DMS 273 treated with DMSO at 0.1 percent for 48 hours (cell line): ENCODE measurements at regions not wholly inside any gene's neighbourhood (a gene's known extent, or its start where the extent isn't known, plus 50 kb on each side); places are given as distances from the start of the nearest gene placed in this dataset.

Source experiments
- DNase-seq: peaks from one replicate; lab custom pipeline; 2025; lab: John Stamatoyannopoulos, UW

- no peak for DNase-seq
These were observed 431.4 kb downstream of the TBC1D4 start for GRCh38 chr13:75050419-75051046.

DNA sequence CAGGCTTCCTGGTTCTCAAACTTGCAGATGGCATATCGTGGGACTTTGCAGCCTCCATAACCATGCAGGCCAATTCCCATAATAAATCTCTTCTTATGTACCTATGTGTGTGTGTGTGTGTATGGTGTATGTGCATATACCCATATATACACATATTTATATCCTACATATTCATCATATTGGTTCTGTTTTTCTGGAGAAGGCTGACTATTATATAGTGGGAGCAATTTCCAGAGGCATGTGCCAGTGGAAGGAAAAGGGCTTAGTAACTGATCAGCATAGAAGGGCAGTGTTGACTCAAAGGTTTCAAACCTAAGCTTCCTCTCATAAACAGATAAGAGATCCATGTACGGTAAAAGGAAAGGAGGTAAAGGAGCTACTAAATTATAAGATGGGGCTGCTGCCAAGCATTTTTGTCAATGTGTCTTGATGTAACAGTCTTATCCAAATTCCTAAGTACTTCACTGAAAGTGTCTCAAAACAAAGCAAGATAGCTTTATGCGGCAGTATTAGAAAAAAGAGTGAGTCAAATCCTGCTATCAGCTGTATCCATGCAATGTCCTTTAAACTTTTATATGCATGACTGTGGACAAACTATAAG is 432.1 kb downstream of the TBC1D4 start:
- no peak for DNase-seq

- DNase-seq = no peak
These were observed 439.2 kb downstream of the TBC1D4 start for GRCh38 chr13:75042807-75043206.

DNA sequence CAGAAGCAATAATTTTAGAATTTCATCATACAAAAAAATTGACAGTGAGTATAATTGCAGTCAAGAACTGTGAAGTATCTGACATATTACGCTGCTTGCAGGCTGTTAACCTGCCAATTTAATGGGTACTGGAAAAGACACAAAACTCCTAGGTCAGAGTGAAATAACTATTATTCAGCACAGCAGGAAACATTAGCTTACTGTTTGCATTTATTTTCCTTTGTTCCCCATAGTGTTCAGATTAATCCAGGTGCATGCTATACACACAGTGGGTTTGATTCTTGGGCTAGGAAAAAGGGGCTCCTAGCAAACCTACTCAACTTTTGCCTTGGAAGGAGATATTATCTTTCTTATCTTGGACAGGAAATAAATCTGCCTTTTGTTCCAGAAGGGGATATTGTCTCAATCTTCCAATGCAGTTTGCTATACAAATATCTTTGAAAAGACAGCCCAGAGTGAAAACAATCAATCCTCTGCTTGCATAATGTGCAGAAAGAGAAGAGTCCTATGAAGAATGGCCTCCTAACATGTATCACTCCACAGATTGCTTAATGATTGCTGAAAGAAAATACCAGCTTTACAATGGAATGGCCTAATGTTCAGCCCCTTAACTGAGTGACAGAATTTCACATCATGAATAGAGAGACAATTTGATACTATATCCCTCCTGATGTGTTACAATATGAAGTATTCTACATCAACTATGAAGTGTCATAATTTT is 443.4 kb downstream of the TBC1D4 start:
- DNase-seq = no peak

DNA sequence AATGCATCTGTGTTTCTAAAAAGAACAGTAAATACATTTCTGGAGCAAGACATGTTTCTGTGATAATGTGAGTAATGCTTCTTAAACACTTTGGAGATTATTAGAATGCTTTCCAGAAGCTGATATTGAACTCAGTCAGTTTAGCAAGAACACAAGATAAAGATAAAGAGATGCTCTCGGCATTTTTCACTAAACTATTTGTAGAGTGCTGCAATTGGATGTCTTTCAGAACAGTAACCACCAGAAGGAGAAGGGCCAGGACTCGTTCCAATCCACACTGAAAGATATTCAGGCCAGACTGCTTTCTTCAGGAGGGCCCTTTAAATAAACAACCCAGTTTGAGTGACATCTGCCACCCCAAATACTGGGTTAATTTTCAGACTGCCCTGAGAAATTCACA is 456.0 kb downstream of the TBC1D4 start:
- DNase-seq = no peak

DNA sequence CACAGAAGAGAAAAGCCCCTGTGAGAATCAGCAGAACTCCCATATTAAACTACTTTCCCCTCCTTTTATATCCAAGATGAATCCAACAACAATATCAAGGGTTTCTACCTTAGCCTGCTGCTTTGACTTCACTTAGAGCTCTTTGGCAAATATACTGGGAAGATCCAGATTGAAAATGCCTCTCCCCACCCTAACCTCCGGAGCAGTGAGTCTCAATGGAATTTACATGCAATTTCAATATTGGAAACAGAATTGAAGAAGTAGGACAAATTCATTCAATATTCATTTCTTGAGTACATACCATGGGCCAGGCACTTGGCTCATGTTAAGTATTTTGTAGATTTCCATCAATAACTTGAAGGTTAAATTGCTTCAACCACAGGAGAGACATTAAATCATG is 457.4 kb downstream of the TBC1D4 start:
- DNase-seq = no peak

DNA sequence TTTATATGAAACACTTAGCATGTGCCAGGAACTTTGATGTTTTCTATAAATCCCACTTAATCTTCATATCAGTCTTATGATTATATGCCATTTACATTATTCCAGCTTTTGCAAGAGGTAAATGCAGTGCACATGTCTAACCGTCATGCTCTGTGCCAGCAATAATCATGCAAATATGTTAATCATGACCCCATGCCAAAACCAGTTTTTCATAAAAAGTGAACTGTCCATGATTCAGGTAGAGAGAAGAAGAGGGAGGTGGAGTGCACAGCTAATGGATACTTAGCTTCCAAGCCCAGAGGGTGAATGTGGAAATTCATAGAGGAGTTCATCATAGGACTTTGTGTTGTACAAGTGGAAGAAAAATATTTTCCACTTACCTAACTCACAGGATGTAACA is 458.4 kb downstream of the TBC1D4 start:
- DNase-seq = no peak

GRCh38 chr13:75021151-75021550 is 460.8 kb downstream of the TBC1D4 start:
- no peak for DNase-seq

- no peak for DNase-seq
These were observed 465.7 kb downstream of the TBC1D4 start for GRCh38 chr13:75016225-75016624.

DNA sequence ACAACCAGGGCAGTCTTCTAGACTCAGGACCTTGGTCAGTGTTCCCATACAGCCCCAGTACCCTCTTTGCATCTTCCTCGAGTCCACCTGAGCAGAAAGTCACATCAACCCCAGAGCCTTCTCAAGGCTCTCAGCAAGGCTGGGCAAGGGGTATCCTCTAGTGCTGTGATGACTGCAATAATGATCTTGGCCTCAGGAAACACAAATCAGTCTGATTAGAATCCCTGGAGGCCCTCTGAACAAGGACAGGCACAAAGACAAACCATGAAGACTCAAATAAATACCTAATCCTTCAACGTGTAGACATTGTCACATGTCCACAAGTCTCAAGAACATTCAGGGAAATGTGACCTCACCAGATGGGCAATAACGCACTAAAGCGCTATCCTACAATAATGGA is 468.2 kb downstream of the TBC1D4 start:
- DNase-seq = no peak

DNA sequence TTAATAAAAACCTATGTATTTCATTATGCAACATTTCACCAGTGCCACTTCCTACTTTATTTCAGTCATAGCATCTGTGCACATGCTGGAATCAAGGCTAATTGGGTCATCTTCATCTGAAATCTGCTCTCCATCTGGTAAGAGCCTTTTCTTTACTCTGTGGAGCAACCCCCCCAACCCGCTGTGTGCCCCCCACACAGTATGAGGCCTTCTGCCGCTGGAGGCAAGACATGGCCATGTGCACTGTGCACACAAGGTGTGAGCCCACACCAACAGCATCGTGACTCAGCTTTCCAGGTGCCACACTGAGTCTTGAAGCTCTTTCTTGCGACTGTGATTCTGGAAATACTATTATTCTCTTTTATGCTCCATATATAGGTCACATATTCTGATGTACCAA is 471.0 kb downstream of the TBC1D4 start:
- no peak for DNase-seq

- DNase-seq = no peak
These were observed 473.0 kb downstream of the TBC1D4 start for GRCh38 chr13:75008926-75009325.

- no peak for DNase-seq
These were observed 491.0 kb downstream of the TBC1D4 start for GRCh38 chr13:74990992-74991391.

DNA sequence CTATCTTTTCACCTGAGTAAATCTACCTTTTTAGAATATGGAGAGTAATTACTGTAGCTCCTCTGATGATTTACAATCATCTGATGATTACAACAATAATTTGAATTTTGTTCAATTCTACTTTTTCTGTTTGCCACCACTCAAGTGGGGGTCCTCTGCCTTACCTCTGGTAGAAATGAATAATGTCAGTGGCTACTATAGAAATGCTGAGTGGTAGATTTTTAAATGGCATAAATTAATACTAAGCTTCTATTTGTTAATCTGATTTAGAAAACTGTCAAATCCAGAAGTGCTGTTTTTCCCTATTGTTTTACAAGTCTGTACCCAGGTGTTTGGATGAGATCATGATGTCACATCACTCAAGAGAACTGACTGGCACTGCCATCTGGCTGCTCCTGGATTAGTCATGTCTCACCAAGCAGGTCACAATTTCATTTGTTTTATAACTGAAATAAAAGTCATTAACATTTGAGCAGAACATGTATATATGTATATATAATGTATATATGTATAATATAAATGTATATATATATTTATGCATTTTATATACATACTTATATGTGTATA is 494.8 kb downstream of the TBC1D4 start:
- no peak for DNase-seq

- no peak for DNase-seq
These were observed 495.4 kb downstream of the TBC1D4 start for GRCh38 chr13:74986609-74987008.

- no peak for DNase-seq
These were observed 502.3 kb downstream of the TBC1D4 start for GRCh38 chr13:74979703-74980102.

DNA sequence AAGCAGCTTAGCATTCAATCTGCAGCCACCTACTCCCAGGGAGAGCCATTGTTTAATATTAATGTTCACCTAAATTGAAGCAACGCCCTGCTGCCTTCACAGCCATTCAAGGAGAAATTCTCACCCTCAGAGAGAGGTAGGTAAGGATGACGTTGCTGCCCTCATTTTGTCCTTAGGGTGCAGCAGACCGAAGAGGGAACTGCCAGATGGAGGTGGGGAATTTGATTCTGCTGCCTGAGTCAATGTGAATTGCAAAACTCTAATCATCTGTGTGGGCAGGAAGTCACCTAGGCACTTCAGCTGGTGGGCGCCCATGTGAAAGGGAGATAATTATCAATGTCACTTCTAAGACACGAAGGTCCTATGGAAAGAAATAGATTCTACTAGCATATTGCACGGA is 503.4 kb downstream of the TBC1D4 start:
- DNase-seq = no peak

GRCh38 chr13:74977498-74977897 is 504.5 kb downstream of the TBC1D4 start:
- no peak for DNase-seq

DNA sequence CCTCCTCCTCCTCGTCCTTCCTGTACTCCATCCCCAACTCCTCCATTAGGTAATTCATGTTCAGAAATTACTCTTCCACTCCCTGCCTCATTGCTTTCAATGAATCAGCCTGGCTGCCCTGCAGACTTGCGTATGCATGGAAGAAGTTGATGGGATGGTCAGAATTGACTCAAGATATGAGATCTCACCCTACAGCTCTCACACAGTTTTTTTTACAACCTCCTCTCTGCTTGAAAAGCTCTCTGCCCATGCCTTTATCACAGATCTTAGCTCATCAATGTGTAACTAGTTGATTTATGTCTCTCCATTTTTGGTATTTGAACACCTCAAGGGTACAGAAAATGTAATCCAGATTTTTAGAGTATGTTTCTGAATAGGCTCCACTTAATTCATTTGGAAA is 506.9 kb downstream of the TBC1D4 start:
- no peak for DNase-seq

DNA sequence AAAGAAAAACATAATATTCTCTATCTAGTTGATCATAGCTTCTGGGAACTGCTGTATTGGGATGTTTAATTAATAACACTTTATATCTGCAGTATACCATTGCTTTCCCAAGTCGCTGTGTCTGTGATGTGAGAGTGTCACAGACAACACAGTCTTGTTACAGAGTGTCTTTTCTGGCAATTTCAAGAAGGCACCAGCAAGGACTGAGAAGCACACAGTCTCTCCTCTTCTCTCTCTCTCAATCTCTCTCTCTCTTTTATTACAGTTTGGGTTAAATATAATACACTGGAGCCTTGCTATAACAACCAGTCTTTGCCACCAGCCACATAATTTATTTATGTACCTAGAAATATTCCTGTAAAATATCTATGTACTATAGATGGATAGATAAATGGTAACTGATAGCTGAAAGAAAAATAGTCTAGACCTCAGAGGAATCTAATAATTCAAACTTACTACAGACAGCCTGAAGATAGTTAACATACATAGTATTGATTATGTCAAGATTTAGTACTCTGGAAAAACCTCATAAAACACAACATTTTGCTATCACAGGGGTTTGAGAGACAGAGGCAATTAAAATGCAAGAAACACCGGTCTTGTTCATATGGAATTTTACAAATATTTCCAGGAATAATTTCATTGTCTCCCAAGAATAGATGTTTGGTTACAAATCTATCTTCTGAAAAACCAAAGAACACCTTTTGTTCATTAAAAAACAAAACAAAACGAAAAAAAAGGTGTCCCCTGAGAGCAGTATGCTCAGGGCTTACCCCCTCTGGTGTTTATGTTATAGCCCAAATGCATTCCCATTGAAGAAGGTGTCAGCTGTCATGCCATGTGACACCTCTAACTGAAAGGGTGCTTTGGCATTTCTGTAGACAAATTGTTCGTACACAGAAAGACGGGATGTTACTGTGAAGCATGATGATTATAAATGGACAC is 507.8 kb downstream of the TBC1D4 start:
- DNase-seq = no peak

DNA sequence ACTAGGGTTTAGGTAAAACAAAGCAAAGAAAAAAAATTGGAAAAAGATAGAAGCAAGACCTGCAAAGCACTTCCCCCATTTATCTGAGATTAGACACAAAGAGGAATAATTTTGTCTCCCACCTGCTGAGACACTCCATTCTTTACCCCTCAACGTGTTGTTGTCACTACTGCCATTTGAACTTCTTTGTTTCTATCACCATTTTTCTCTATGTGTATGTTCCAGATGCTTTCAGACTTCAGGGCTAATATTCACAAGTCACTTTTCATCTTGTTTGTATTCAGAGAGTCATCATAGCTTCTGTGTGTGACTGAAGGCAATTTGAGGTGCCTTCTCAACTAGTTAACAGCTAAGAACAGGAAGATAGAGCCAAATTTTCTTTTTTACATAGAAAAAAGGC is 512.5 kb downstream of the TBC1D4 start:
- DNase-seq = no peak

DNA sequence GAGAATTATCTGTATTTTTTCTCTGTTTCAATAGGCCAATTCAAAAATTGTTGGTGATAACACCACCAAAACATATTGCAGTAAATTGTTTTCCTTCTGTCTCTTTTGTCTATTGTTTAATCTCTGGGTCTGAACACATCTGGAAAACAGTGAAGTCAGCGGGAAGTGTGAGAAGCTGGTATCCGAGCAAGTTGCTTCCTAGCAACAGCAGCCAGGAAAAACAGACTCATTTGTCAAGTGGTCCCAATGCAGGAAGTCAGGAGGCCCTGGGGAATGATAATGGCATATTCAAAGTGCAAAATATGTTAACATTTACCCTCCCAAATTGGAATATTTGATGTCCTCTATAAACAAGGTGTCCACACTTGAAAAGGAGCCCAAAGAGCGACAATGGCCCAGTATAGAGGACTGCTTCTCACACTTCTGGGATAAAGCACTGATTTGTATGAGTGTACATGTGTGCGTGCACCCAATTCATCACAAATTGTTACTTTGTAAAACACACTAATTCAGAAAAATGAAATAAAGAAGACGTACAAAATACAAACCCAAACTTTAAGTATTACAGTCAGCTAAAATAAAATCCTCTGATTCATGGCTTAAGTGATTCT is 515.0 kb downstream of the TBC1D4 start:
- no peak for DNase-seq
